ENCODE measurements at regions not wholly inside any gene's neighbourhood (a gene's known extent, or its start where the extent isn't known, plus 50 kb on each side); places are given as distances from the start of the nearest gene placed in this dataset.

- Mint-ChIP-seq H3K27me3 (no peaks in the 10 kb centered on the region), H3K36me3 (no peaks in the 10 kb centered on the region), H3K9me3 (peaks cover 11% of the 10 kb centered on the region), H3K27ac (no peak overlapping the region), H3K4me1 (ENCODE audit: low read depth in 2 of 2) (no peaks in the 10 kb centered on the region), H3K4me3 (no peak overlapping the region)
- no peak for ATAC-seq
- DNase-seq (ENCODE audit: low spot score), result no peak
Observed at GRCh38 chr11:96893988-96894387, 504.2 kb downstream of the JRKL start.

DNA sequence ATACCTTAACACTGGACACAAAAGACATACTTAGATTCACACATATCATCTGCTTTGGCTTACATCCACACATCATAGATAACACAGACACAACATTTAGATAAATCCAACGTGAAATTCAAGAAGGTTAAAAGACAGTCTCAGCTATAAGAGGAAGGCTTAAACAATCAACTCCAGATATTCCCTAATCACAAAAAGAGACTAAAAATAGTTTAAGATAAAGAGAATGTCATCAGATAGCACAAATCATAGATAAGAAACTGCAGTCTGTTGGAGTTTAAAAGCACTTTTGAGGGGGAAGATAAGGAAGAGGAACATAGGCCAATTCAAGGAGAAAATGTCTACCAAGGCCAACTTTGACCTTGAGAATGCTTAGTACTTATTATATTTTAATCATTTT is 504.8 kb downstream of the JRKL start:
- Mint-ChIP-seq H3K9me3 (peaks cover 9% of the 10 kb centered on the region), H3K27ac (no peak overlapping the region), H3K36me3 (no peaks in the 10 kb centered on the region), H3K4me1 (ENCODE audit: low read depth in 2 of 2) (no peaks in the 10 kb centered on the region), H3K4me3 (no peak overlapping the region), H3K27me3 (no peaks in the 10 kb centered on the region)
- DNase-seq (ENCODE audit: low spot score) (no peak), ATAC-seq (no peak)

DNA sequence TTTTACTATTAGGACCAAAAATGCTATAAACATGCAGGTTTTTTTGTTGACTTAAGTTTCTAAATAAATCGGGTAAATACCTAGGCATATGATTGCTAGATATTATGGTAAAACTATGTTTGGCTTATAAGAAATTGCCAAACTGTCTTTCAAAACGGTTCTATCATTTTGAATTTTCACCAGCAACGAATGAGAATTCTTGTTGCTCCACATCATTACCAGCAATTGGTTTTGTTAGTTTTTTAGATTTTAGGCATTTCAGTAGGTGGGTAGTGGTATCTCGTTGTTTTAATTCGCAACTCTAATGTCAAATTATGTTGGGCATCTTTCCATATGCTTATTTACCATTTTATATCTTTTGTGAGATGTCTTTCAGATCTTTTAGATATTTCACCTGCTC is 510.2 kb downstream of the JRKL start:
- DNase-seq (ENCODE audit: low spot score) (no peak), ATAC-seq (no peak)
- H3K27me3 Mint-ChIP-seq, result no peaks in the 10 kb centered on the region
- no peaks in the 10 kb centered on the region for H3K4me1 Mint-ChIP-seq (ENCODE audit: low read depth in 2 of 2)
- H3K4me3 Mint-ChIP-seq, result no peak overlapping the region
- no peaks in the 10 kb centered on the region for H3K36me3 Mint-ChIP-seq
- no peak overlapping the region for H3K27ac Mint-ChIP-seq
- peaks cover 8% of the 10 kb centered on the region for H3K9me3 Mint-ChIP-seq

DNA sequence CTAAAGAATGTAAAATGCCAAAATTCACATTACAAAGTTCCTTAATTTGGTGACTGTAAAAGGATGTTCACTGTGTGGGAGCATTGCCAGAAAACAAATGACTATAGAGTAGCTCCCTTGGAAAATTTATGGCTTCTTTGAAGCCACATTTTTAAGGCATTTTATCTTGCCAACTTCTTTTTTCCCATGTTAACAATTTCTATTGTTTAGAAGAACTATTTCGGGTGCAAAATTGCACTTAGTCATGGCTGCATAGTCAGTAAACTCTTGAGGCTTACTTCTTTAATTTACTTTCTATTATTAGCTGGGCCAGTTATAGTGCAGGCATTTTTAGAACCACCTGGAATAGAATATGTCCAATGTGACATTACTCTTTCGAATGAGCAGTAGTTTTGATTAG is 515.3 kb downstream of the JRKL start:
- Mint-ChIP-seq H3K27ac (no peak overlapping the region), H3K36me3 (no peaks in the 10 kb centered on the region), H3K4me3 (no peak overlapping the region), H3K27me3 (no peaks in the 10 kb centered on the region), H3K4me1 (ENCODE audit: low read depth in 2 of 2) (no peaks in the 10 kb centered on the region), H3K9me3 (peaks cover 18% of the 10 kb centered on the region)
- ATAC-seq (no peak), DNase-seq (ENCODE audit: low spot score) (no peak)

GRCh38 chr11:96905663-96906062 is 515.9 kb downstream of the JRKL start:
- Mint-ChIP-seq H3K36me3 (peaks cover 2% of the 10 kb centered on the region), H3K4me3 (no peak overlapping the region), H3K4me1 (ENCODE audit: low read depth in 2 of 2) (no peaks in the 10 kb centered on the region), H3K27ac (no peak overlapping the region), H3K9me3 (peaks cover 23% of the 10 kb centered on the region), H3K27me3 (no peaks in the 10 kb centered on the region)
- DNase-seq (ENCODE audit: low spot score), result no peak
- ATAC-seq, result no peak

DNA sequence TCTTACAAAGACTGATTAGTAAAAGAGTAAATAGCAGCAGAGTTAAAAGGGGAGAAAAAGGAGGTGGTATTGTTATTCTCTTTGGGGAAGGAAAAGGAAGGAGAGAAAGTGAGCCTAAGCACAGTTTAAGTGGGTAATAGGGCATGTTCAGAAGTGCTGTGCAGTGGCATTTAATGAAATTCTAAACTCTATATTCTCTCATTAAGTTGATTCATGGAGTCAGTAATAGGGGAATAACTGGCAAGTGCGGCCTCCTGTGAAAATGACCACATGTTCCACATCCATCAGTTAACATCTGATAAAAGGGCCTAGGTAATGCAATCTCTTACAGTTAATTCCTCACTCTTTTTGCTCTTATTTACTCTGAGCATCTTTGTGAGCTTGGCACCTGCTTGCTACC is 516.7 kb downstream of the JRKL start:
- peaks cover 26% of the 10 kb centered on the region for H3K9me3 Mint-ChIP-seq
- H3K4me1 Mint-ChIP-seq (ENCODE audit: low read depth in 2 of 2), result no peaks in the 10 kb centered on the region
- DNase-seq (ENCODE audit: low spot score) (no peak), ATAC-seq (no peak)
- H3K27ac Mint-ChIP-seq, result no peak overlapping the region
- H3K4me3 Mint-ChIP-seq, result no peak overlapping the region
- H3K36me3 Mint-ChIP-seq, result peaks cover 8% of the 10 kb centered on the region
- H3K27me3 Mint-ChIP-seq, result no peaks in the 10 kb centered on the region

DNA sequence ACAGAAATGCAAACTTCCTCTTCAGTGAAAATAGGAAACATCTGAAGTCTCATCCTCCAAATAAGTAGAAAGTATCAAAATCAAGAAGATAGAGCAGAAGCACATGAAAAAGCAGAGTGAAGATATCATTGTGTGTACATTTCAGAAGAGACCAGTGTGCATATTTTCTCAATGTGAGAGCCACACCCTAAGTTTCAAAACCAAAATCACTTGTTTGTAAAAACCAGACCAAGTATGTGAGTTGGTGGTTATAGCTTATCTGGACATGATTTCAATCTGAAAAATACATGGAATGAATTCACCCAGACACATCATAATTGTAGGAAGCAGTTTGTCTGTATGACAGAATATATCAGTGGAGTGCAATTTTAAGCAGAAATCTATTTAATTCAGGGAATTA is 536.0 kb downstream of the JRKL start:
- no peak overlapping the region for H3K27ac Mint-ChIP-seq
- H3K4me1 Mint-ChIP-seq (ENCODE audit: low read depth in 2 of 2), result no peaks in the 10 kb centered on the region
- H3K4me3 Mint-ChIP-seq, result no peak overlapping the region
- ATAC-seq, result no peak
- peaks cover 12% of the 10 kb centered on the region for H3K9me3 Mint-ChIP-seq
- peaks cover 5% of the 10 kb centered on the region for H3K36me3 Mint-ChIP-seq
- DNase-seq (ENCODE audit: low spot score), result no peak
- no peaks in the 10 kb centered on the region for H3K27me3 Mint-ChIP-seq

GRCh38 chr11:96940227-96940626 is 550.4 kb downstream of the JRKL start:
- DNase-seq (ENCODE audit: low spot score) (no peak), ATAC-seq (no peak)
- Mint-ChIP-seq H3K4me1 (ENCODE audit: low read depth in 2 of 2) (no peaks in the 10 kb centered on the region), H3K36me3 (no peaks in the 10 kb centered on the region), H3K27me3 (no peaks in the 10 kb centered on the region), H3K27ac (no peak overlapping the region), H3K4me3 (no peak overlapping the region), H3K9me3 (peaks cover 4% of the 10 kb centered on the region)

DNA sequence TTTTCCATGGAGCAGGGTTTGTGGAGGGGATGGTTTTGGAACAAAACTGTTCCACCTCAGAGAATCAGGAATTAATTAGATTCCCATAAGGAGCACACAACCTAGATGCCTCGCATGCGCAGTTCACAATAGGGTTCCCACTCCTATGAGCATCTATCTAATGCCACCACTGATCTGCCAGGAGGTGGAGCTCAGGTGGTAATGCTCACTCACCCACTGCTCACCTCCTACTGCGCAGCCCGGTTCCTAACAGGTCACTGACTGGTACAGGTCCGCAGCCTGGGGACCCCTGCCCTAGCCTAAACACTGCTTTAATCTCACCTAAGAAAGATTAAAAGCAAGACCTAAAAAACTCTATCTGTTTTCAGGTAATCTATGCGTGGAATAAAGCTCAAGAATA is 553.0 kb downstream of the JRKL start:
- no peak for ATAC-seq
- Mint-ChIP-seq H3K4me1 (ENCODE audit: low read depth in 2 of 2) (no peaks in the 10 kb centered on the region), H3K4me3 (no peak overlapping the region), H3K27me3 (no peaks in the 10 kb centered on the region), H3K27ac (no peak overlapping the region), H3K36me3 (no peaks in the 10 kb centered on the region), H3K9me3 (no peaks in the 10 kb centered on the region)
- no peak for DNase-seq (ENCODE audit: low spot score)

DNA sequence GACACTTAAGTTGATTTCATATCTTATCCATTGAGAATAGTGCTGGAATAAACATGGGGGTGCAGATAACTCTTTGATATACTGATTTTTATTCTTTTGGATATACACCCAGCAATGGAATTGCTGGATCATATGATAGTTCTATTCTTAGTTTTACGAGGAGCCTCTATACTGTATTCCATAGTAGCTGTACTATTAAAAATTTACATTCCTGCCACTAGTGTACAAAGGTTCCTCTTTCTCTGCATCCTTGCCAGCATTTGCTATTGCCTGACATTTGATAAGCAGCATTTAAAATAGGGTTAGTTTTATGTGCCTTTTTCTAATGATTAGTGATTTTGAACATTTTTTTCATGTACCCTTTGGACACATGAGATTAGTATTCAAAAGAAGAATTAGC is 554.2 kb downstream of the JRKL start:
- no peak for ATAC-seq
- Mint-ChIP-seq H3K4me1 (ENCODE audit: low read depth in 2 of 2) (no peaks in the 10 kb centered on the region), H3K27me3 (no peaks in the 10 kb centered on the region), H3K4me3 (no peak overlapping the region), H3K27ac (no peak overlapping the region), H3K9me3 (no peaks in the 10 kb centered on the region), H3K36me3 (no peaks in the 10 kb centered on the region)
- DNase-seq (ENCODE audit: low spot score), result no peak

GRCh38 chr11:96948066-96948465 is 558.3 kb downstream of the JRKL start:
- no peak overlapping the region for H3K27ac Mint-ChIP-seq
- no peaks in the 10 kb centered on the region for H3K27me3 Mint-ChIP-seq
- no peaks in the 10 kb centered on the region for H3K4me1 Mint-ChIP-seq (ENCODE audit: low read depth in 2 of 2)
- no peak for DNase-seq (ENCODE audit: low spot score)
- peaks cover 5% of the 10 kb centered on the region for H3K9me3 Mint-ChIP-seq
- no peak overlapping the region for H3K4me3 Mint-ChIP-seq
- H3K36me3 Mint-ChIP-seq, result no peaks in the 10 kb centered on the region
- no peak for ATAC-seq

- Mint-ChIP-seq H3K27ac (no peak overlapping the region), H3K4me1 (ENCODE audit: low read depth in 2 of 2) (no peaks in the 10 kb centered on the region), H3K4me3 (no peak overlapping the region), H3K9me3 (peaks cover 5% of the 10 kb centered on the region), H3K36me3 (no peaks in the 10 kb centered on the region), H3K27me3 (no peaks in the 10 kb centered on the region)
- DNase-seq (ENCODE audit: low spot score) (no peak), ATAC-seq (no peak)
Observed at GRCh38 chr11:96949464-96949863, 559.7 kb downstream of the JRKL start.

- no peaks in the 10 kb centered on the region for H3K27me3 Mint-ChIP-seq
- H3K27ac Mint-ChIP-seq, result no peak overlapping the region
- no peak overlapping the region for H3K4me3 Mint-ChIP-seq
- no peak for ATAC-seq
- H3K9me3 Mint-ChIP-seq, result peaks cover 9% of the 10 kb centered on the region
- H3K36me3 Mint-ChIP-seq, result no peaks in the 10 kb centered on the region
- no peaks in the 10 kb centered on the region for H3K4me1 Mint-ChIP-seq (ENCODE audit: low read depth in 2 of 2)
- DNase-seq (ENCODE audit: low spot score), result no peak
Observed at GRCh38 chr11:96954587-96955242, 564.9 kb downstream of the JRKL start.

GRCh38 chr11:96960476-96960875 is 570.7 kb downstream of the JRKL start:
- Mint-ChIP-seq H3K4me3 (no peak overlapping the region), H3K9me3 (peaks cover 4% of the 10 kb centered on the region), H3K4me1 (ENCODE audit: low read depth in 2 of 2) (no peaks in the 10 kb centered on the region), H3K27me3 (no peaks in the 10 kb centered on the region), H3K27ac (no peak overlapping the region), H3K36me3 (no peaks in the 10 kb centered on the region)
- DNase-seq (ENCODE audit: low spot score) (no peak), ATAC-seq (no peak)

DNA sequence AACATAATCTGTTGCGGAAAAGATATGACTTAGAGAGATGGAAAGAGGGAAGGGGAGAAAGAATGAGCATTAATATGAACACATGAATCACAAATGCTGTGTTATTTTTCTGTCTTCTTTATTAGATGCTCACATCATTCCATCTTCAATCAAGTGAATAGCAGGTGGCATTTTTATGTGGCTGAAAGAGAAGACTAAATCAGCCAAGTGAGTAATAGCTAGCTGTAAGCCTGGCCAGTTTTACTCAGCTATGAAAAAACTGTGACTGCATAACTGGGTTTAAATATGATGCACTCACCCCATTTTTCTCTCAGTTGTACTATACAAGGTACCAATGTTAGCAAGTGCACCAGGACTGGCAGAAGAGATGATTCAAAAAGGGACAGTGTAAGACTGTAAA is 571.1 kb downstream of the JRKL start:
- no peak for DNase-seq (ENCODE audit: low spot score)
- Mint-ChIP-seq H3K27me3 (no peaks in the 10 kb centered on the region), H3K9me3 (peaks cover 5% of the 10 kb centered on the region), H3K4me3 (no peak overlapping the region), H3K27ac (no peak overlapping the region), H3K36me3 (no peaks in the 10 kb centered on the region), H3K4me1 (ENCODE audit: low read depth in 2 of 2) (no peaks in the 10 kb centered on the region)
- ATAC-seq, result no peak
